A549 (cell line): ENCODE measurements at regions not wholly inside any gene's neighbourhood (a gene's known extent, or its start where the extent isn't known, plus 50 kb on each side); places are given as distances from the start of the nearest gene placed in this dataset.

ENCODE experiments used
- MAZ ChIP-seq: fragments of 150-350 bp; IDR thresholded peaks from 2 replicates; pipeline ENCODE4 v1.6.1; 2014; ENCODE audit warnings: antibody characterized with exemption, low read depth, low read length, borderline replicate concordance
- POLR2A ChIP-seq: IDR thresholded peaks from 2 replicates; pipeline ENCODE4 v1.6.1; 2012; ENCODE audit warnings: mild to moderate bottlenecking, low read length
- TF ChIP-seq, protein P1 (sequence below): fragments of >200 bp; sonication (Bioruptor Twin); formaldehyde crosslinking; IDR thresholded peaks from 3 replicates; pipeline ENCODE4 v1.5.1; 2016

GRCh38 chr4:180485407-180485806, 1757.8 kb upstream of the TENM3 start:
- TF ChIP-seq, protein P1, sequence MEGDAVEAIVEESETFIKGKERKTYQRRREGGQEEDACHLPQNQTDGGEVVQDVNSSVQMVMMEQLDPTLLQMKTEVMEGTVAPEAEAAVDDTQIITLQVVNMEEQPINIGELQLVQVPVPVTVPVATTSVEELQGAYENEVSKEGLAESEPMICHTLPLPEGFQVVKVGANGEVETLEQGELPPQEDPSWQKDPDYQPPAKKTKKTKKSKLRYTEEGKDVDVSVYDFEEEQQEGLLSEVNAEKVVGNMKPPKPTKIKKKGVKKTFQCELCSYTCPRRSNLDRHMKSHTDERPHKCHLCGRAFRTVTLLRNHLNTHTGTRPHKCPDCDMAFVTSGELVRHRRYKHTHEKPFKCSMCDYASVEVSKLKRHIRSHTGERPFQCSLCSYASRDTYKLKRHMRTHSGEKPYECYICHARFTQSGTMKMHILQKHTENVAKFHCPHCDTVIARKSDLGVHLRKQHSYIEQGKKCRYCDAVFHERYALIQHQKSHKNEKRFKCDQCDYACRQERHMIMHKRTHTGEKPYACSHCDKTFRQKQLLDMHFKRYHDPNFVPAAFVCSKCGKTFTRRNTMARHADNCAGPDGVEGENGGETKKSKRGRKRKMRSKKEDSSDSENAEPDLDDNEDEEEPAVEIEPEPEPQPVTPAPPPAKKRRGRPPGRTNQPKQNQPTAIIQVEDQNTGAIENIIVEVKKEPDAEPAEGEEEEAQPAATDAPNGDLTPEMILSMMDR, result no peak
- TF ChIP-seq POLR2A, result no peak
- no peak for TF ChIP-seq MAZ
